ENCODE measurements at regions not wholly inside any gene's neighbourhood (a gene's known extent, or its start where the extent isn't known, plus 50 kb on each side); places are given as distances from the start of the nearest gene placed in this dataset.

GRCh38 chr15:101590785-101591184 lies 61.4 kb downstream of the TM2D3 start:
- Histone ChIP-seq H3K27ac (replicated peaks) (no peak overlapping the region), H3K4me3 (replicated peaks; ENCODE audit: insufficient read depth, low read length) (no peak overlapping the region), H3K27me3 (ENCODE audit: insufficient read depth, poor library complexity, severe bottlenecking) (no peaks in the 10 kb centered on the region)
- no peak for DNase-seq (ENCODE audit: low read depth in 1 of 2, low spot score in 1 of 2)
- TF ChIP-seq, protein P1, sequence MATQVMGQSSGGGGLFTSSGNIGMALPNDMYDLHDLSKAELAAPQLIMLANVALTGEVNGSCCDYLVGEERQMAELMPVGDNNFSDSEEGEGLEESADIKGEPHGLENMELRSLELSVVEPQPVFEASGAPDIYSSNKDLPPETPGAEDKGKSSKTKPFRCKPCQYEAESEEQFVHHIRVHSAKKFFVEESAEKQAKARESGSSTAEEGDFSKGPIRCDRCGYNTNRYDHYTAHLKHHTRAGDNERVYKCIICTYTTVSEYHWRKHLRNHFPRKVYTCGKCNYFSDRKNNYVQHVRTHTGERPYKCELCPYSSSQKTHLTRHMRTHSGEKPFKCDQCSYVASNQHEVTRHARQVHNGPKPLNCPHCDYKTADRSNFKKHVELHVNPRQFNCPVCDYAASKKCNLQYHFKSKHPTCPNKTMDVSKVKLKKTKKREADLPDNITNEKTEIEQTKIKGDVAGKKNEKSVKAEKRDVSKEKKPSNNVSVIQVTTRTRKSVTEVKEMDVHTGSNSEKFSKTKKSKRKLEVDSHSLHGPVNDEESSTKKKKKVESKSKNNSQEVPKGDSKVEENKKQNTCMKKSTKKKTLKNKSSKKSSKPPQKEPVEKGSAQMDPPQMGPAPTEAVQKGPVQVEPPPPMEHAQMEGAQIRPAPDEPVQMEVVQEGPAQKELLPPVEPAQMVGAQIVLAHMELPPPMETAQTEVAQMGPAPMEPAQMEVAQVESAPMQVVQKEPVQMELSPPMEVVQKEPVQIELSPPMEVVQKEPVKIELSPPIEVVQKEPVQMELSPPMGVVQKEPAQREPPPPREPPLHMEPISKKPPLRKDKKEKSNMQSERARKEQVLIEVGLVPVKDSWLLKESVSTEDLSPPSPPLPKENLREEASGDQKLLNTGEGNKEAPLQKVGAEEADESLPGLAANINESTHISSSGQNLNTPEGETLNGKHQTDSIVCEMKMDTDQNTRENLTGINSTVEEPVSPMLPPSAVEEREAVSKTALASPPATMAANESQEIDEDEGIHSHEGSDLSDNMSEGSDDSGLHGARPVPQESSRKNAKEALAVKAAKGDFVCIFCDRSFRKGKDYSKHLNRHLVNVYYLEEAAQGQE (IDR thresholded peaks at IDR 0.05; ENCODE audit: insufficient replicate concordance, low read depth): no peak
- TF ChIP-seq POLR2AphosphoS5 (IDR thresholded peaks at IDR 0.05; ENCODE audit: low read depth): no peak
- TF ChIP-seq GABPA (IDR thresholded peaks at IDR 0.05; ENCODE audit: low read depth): no peak
- no peak for TF ChIP-seq CTCF (IDR thresholded peaks at IDR 0.05; ENCODE audit: insufficient read depth, low read length)
- TF ChIP-seq SPI1 (IDR thresholded peaks at IDR 0.05; ENCODE audit: borderline replicate concordance, low read depth): no peak

DNA sequence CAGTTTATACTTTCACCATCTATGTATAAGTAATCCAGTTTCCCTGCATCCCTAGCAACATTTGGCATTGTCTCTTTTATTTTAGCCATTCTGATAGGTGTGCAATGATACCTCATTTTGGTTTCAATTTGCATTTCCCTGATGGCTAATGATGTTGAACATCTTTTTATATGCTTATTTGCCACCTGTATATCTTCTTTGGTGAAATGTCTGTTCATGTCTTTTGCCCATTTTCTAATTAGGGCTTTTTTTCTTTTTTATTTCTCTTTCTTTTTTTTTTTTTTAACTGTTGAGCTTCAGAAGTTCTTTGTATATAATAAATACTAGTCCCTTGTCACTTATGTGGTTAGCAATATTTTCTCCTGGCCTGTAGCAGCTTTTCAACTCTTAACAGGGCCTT lies 68.9 kb downstream of the TM2D3 start:
- TF ChIP-seq, protein P1 (IDR thresholded peaks at IDR 0.05; ENCODE audit: insufficient replicate concordance, low read depth): no peak
- TF ChIP-seq CTCF (IDR thresholded peaks at IDR 0.05; ENCODE audit: insufficient read depth, low read length): no peak
- TF ChIP-seq SPI1 (IDR thresholded peaks at IDR 0.05; ENCODE audit: borderline replicate concordance, low read depth): no peak
- no peak for TF ChIP-seq POLR2AphosphoS5 (IDR thresholded peaks at IDR 0.05; ENCODE audit: low read depth)
- TF ChIP-seq GABPA (IDR thresholded peaks at IDR 0.05; ENCODE audit: low read depth): no peak
- Histone ChIP-seq H3K27ac (replicated peaks) (no peak overlapping the region), H3K27me3 (ENCODE audit: insufficient read depth, poor library complexity, severe bottlenecking) (no peaks in the 10 kb centered on the region), H3K4me3 (replicated peaks; ENCODE audit: insufficient read depth, low read length) (no peak overlapping the region)
- no peak for DNase-seq (ENCODE audit: low read depth in 1 of 2, low spot score in 1 of 2)

DNA sequence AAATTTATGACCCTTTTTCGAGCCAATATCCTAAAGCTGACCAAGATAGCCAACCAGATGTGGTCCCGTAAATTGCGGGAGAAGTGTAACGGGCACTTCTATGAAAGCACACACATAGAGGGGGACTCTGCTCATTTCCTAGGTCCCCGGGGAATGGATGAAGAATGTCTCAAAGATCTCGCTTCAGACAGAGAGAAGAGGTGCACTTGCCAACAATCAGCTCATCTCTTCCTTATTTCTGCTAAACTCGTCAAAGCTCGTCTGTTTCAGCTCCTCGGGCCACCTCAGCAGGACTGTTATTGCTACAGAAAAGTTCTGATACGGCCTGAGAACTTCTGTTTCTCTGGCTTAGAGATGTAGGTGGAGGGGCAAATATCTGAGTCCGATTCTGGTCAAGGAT lies 71.8 kb downstream of the TM2D3 start:
- TF ChIP-seq, protein P1 (IDR thresholded peaks at IDR 0.05; ENCODE audit: insufficient replicate concordance, low read depth): no peak
- TF ChIP-seq GABPA (IDR thresholded peaks at IDR 0.05; ENCODE audit: low read depth): no peak
- TF ChIP-seq SPI1 (IDR thresholded peaks at IDR 0.05; ENCODE audit: borderline replicate concordance, low read depth): no peak
- TF ChIP-seq POLR2AphosphoS5 (IDR thresholded peaks at IDR 0.05; ENCODE audit: low read depth): no peak
- TF ChIP-seq CTCF (IDR thresholded peaks at IDR 0.05; ENCODE audit: insufficient read depth, low read length): no peak
- no peak overlapping the region for H3K27ac ChIP-seq (replicated peaks)
- DNase-seq (ENCODE audit: low read depth in 1 of 2, low spot score in 1 of 2): no peak

More for the DNA sequence above, 71.8 kb downstream of the TM2D3 start:
- Histone ChIP-seq H3K27me3 (ENCODE audit: insufficient read depth, poor library complexity, severe bottlenecking) (no peaks in the 10 kb centered on the region), H3K4me3 (replicated peaks; ENCODE audit: insufficient read depth, low read length) (no peak overlapping the region)

Data from HL-60 (cell line).